ENCODE measurements at regions not wholly inside any gene's neighbourhood (a gene's known extent, or its start where the extent isn't known, plus 50 kb on each side); places are given as distances from the start of the nearest gene placed in this dataset.

GRCh38 chr2:238502088-238502810 lies 75.5 kb downstream of the ASB1 start:
- Histone ChIP-seq H3K9me3 (ENCODE audit: control insufficient read depth in 1 of 2, low read length in 2 of 2) (no peaks in the 10 kb centered on the region), H3K4me3 (ENCODE audit: low read depth in 1 of 2, low read length in 2 of 2) (no peak overlapping the region), H3K36me3 (ENCODE audit: control insufficient read depth in 1 of 2, insufficient read depth in 2 of 2, low read length in 2 of 2) (no peaks in the 10 kb centered on the region), H3K27me3 (ENCODE audit: low read depth, low read length) (no peaks in the 10 kb centered on the region), H3K4me1 (ENCODE audit: control insufficient read depth in 1 of 2, insufficient read depth in 2 of 2, low read length in 2 of 2) (no peaks in the 10 kb centered on the region), H3K27ac (ENCODE audit: low read length) (no peak overlapping the region)

GRCh38 chr2:238502956-238503791 lies 76.4 kb downstream of the ASB1 start:
- no peaks in the 10 kb centered on the region for H3K27me3 ChIP-seq (ENCODE audit: low read depth, low read length)
- no peak overlapping the region for H3K27ac ChIP-seq (ENCODE audit: low read length)
- H3K9me3 ChIP-seq (ENCODE audit: control insufficient read depth in 1 of 2, low read length in 2 of 2), result no peaks in the 10 kb centered on the region
- H3K36me3 ChIP-seq (ENCODE audit: control insufficient read depth in 1 of 2, insufficient read depth in 2 of 2, low read length in 2 of 2), result no peaks in the 10 kb centered on the region
- no peaks in the 10 kb centered on the region for H3K4me1 ChIP-seq (ENCODE audit: control insufficient read depth in 1 of 2, insufficient read depth in 2 of 2, low read length in 2 of 2)
- H3K4me3 ChIP-seq (ENCODE audit: low read depth in 1 of 2, low read length in 2 of 2), result no peak overlapping the region

GRCh38 chr2:238504181-238504931 lies 77.6 kb downstream of the ASB1 start:
- no peaks in the 10 kb centered on the region for H3K27me3 ChIP-seq (ENCODE audit: low read depth, low read length)
- H3K36me3 ChIP-seq (ENCODE audit: control insufficient read depth in 1 of 2, insufficient read depth in 2 of 2, low read length in 2 of 2), result no peaks in the 10 kb centered on the region
- no peak overlapping the region for H3K4me3 ChIP-seq (ENCODE audit: low read depth in 1 of 2, low read length in 2 of 2)
- no peak overlapping the region for H3K27ac ChIP-seq (ENCODE audit: low read length)
- H3K4me1 ChIP-seq (ENCODE audit: control insufficient read depth in 1 of 2, insufficient read depth in 2 of 2, low read length in 2 of 2), result peaks cover 0 to 2% of the 10 kb centered on the region in 2 donors
- H3K9me3 ChIP-seq (ENCODE audit: control insufficient read depth in 1 of 2, low read length in 2 of 2), result no peaks in the 10 kb centered on the region

- no peak overlapping the region for H3K4me3 ChIP-seq (ENCODE audit: low read depth in 1 of 2, low read length in 2 of 2)
- H3K4me1 ChIP-seq (ENCODE audit: control insufficient read depth in 1 of 2, insufficient read depth in 2 of 2, low read length in 2 of 2), result peaks cover 0 to 11% of the 10 kb centered on the region in 2 donors
- H3K36me3 ChIP-seq (ENCODE audit: control insufficient read depth in 1 of 2, insufficient read depth in 2 of 2, low read length in 2 of 2), result no peaks in the 10 kb centered on the region
- no peaks in the 10 kb centered on the region for H3K27me3 ChIP-seq (ENCODE audit: low read depth, low read length)
- H3K27ac ChIP-seq (ENCODE audit: low read length), result no peak overlapping the region
- H3K9me3 ChIP-seq (ENCODE audit: control insufficient read depth in 1 of 2, low read length in 2 of 2), result no peaks in the 10 kb centered on the region
Measured at GRCh38 chr2:238505119-238505891, 78.6 kb downstream of the ASB1 start.

- Histone ChIP-seq H3K4me1 (ENCODE audit: control insufficient read depth in 1 of 2, insufficient read depth in 2 of 2, low read length in 2 of 2) (peaks cover 0 to 11% of the 10 kb centered on the region in 2 donors), H3K27ac (ENCODE audit: low read length) (no peak overlapping the region), H3K9me3 (ENCODE audit: control insufficient read depth in 1 of 2, low read length in 2 of 2) (no peaks in the 10 kb centered on the region), H3K27me3 (ENCODE audit: low read depth, low read length) (no peaks in the 10 kb centered on the region), H3K36me3 (ENCODE audit: control insufficient read depth in 1 of 2, insufficient read depth in 2 of 2, low read length in 2 of 2) (no peaks in the 10 kb centered on the region), H3K4me3 (ENCODE audit: low read depth in 1 of 2, low read length in 2 of 2) (no peak overlapping the region)
Measured at GRCh38 chr2:238505892-238506280, 79.2 kb downstream of the ASB1 start.

- H3K27me3 ChIP-seq (ENCODE audit: low read depth, low read length), result no peaks in the 10 kb centered on the region
- H3K27ac ChIP-seq (ENCODE audit: low read length), result no peak overlapping the region
- H3K4me3 ChIP-seq (ENCODE audit: low read depth in 1 of 2, low read length in 2 of 2), result no peak overlapping the region
- H3K4me1 ChIP-seq (ENCODE audit: control insufficient read depth in 1 of 2, insufficient read depth in 2 of 2, low read length in 2 of 2), result peaks cover 0 to 11% of the 10 kb centered on the region in 2 donors
- H3K9me3 ChIP-seq (ENCODE audit: control insufficient read depth in 1 of 2, low read length in 2 of 2), result no peaks in the 10 kb centered on the region
- H3K36me3 ChIP-seq (ENCODE audit: control insufficient read depth in 1 of 2, insufficient read depth in 2 of 2, low read length in 2 of 2), result no peaks in the 10 kb centered on the region
Measured at GRCh38 chr2:238506371-238507068, 79.8 kb downstream of the ASB1 start.

GRCh38 chr2:238507836-238508235 lies 81.1 kb downstream of the ASB1 start:
- Histone ChIP-seq H3K4me1 (ENCODE audit: control insufficient read depth in 1 of 2, insufficient read depth in 2 of 2, low read length in 2 of 2) (peaks cover 0 to 11% of the 10 kb centered on the region in 2 donors), H3K27ac (ENCODE audit: low read length) (no peak overlapping the region), H3K27me3 (ENCODE audit: low read depth, low read length) (no peaks in the 10 kb centered on the region), H3K9me3 (ENCODE audit: control insufficient read depth in 1 of 2, low read length in 2 of 2) (no peaks in the 10 kb centered on the region), H3K36me3 (ENCODE audit: control insufficient read depth in 1 of 2, insufficient read depth in 2 of 2, low read length in 2 of 2) (no peaks in the 10 kb centered on the region), H3K4me3 (ENCODE audit: low read depth in 1 of 2, low read length in 2 of 2) (no peak overlapping the region)

GRCh38 chr2:238509151-238509835 lies 82.6 kb downstream of the ASB1 start:
- Histone ChIP-seq H3K27me3 (ENCODE audit: low read depth, low read length) (no peaks in the 10 kb centered on the region), H3K27ac (ENCODE audit: low read length) (no peak overlapping the region), H3K9me3 (ENCODE audit: control insufficient read depth in 1 of 2, low read length in 2 of 2) (no peaks in the 10 kb centered on the region), H3K4me3 (ENCODE audit: low read depth in 1 of 2, low read length in 2 of 2) (no peak overlapping the region), H3K4me1 (ENCODE audit: control insufficient read depth in 1 of 2, insufficient read depth in 2 of 2, low read length in 2 of 2) (peaks cover 0 to 11% of the 10 kb centered on the region in 2 donors), H3K36me3 (ENCODE audit: control insufficient read depth in 1 of 2, insufficient read depth in 2 of 2, low read length in 2 of 2) (no peaks in the 10 kb centered on the region)

- Histone ChIP-seq H3K4me3 (ENCODE audit: low read depth in 1 of 2, low read length in 2 of 2) (no peak overlapping the region), H3K27ac (ENCODE audit: low read length) (no peak overlapping the region), H3K27me3 (ENCODE audit: low read depth, low read length) (no peaks in the 10 kb centered on the region), H3K9me3 (ENCODE audit: control insufficient read depth in 1 of 2, low read length in 2 of 2) (no peaks in the 10 kb centered on the region), H3K4me1 (ENCODE audit: control insufficient read depth in 1 of 2, insufficient read depth in 2 of 2, low read length in 2 of 2) (peaks cover 0 to 11% of the 10 kb centered on the region in 2 donors), H3K36me3 (ENCODE audit: control insufficient read depth in 1 of 2, insufficient read depth in 2 of 2, low read length in 2 of 2) (no peaks in the 10 kb centered on the region)
Measured at GRCh38 chr2:238509903-238510302, 83.2 kb downstream of the ASB1 start.
